HG03378 (cell line): ENCODE measurements at regions not wholly inside any gene's neighbourhood (a gene's known extent, or its start where the extent isn't known, plus 50 kb on each side); places are given as distances from the start of the nearest gene placed in this dataset.

Experiments used
- ATAC-seq: cut with Tn5 transposase; IDR thresholded peaks from one replicate; pipeline ENCODE4 v1.9.1; 2021; ENCODE audit warnings: mild to moderate bottlenecking, moderate library complexity; ENCODE audit not compliant: unreplicated experiment

DNA sequence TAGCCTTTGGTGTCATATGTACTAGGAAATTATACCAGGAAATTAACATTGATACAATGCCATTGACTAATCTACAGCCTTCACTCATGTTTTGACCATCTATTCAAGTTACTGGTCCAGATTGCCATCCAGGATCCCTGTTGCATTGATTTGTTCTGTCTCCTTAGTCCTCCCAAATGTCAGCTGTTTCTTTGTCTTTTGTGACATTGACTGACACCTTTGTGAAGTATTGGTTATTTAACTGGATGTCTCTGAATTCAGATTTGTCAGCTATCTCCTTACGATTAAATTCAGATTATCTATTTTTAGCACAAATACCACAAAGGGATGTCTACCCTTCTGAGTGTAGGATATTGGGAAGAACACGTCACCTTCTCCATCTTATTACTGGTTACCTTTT is 73.7 kb upstream of the CTNND2 start:
- ATAC-seq: no peak

DNA sequence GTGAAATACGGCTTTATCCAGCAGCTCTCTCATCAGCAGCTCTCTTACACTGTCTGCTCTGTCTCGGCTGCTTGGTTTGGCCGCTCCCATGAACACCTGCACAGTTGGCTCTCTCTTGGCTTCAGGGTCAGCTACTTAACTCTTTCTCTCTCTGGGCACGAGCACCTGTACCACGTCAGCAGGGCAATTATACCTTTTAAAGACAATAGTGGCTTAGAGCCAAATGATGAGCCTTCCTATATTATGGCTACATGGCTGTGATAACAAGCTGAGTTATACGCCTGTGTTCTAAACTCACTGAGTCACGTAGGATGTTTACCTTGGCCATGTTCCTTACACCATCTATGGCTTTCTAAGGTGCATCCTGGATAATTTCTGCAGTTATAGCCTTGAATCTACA is 69.2 kb upstream of the CTNND2 start:
- ATAC-seq: no peak

DNA sequence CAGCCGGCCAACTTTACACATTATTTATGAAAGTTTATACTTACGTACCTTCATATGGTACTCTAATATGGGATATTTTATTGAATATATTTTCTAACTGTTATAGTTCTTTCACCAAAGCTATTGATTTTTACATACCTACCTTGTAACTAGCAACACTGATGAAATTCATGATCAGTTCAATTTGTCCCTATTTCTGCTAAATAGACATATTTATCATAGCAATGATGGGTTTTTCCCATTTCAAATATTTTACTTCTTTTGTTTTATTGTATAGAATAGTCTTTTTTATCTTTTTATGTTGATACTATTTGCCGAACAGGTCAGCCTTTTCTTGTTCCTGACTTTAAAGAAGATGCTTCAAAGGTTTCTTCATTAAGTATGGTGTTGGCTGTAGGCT is 59.0 kb upstream of the CTNND2 start:
- no peak for ATAC-seq

DNA sequence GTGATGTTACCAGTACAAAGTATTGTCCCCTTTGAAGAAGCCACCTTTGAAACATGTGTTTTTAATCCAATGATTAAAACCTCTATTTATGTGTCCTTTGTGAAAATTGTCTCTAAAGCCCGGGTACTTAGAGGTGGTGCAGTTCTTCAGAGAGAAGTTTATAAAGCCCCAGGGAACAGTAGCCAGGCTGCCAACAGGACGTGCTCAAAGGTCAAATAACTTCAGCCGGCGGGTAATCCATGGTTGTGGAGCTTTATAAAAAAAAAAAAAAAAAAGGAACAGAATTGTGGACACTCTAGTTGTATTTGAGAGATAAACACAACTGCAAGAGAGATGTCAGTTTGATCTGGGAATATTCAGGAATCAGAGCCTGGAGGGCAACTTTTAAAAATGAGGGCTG is 57.9 kb upstream of the CTNND2 start:
- ATAC-seq: no peak

DNA sequence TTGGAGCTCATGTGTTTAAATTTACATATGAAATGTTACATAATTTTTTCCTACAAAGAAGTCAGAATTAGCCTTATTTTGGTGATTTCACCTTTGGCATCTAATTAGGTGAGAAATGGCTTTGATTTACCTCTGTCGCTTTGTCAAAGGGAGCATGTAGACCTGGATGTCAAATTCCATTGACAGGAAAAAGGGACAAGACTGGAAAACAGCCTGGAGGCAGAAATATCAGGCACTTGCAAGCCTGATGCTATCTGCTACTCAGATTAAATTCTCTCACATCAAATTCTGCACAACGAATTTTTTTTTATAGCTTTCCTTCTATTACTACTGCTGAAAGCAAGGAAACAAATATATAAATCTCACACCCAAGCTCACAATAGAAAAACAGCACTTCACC is 54.1 kb upstream of the CTNND2 start:
- no peak for ATAC-seq

DNA sequence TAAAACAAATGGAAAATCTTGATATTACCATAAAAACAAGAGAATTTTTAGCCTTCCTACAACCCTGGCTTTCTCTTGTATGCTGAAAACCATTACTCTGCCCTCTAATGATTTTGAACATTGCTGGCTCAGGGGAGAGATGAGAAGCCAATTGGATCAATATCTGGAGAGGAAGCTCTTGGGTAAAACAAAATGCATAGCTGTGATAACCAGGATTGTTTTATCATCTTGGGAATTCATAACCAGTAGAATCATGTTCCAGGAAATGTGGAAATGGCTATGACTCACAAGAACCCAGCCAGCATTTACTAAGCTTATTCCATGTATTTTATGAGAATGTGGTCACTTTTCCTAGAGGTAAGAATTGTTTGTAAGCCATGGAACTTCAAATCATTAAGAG is 51.1 kb upstream of the CTNND2 start:
- no peak for ATAC-seq
